GM18909 (cell line): ENCODE measurements at regions not wholly inside any gene's neighbourhood (a gene's known extent, or its start where the extent isn't known, plus 50 kb on each side); places are given as distances from the start of the nearest gene placed in this dataset.

Experiments used
- ATAC-seq: cut with Tn5 transposase; IDR thresholded peaks from one replicate; pipeline ENCODE4 v1.9.1; 2021; ENCODE audit warnings: mild to moderate bottlenecking; ENCODE audit not compliant: unreplicated experiment, poor library complexity

DNA sequence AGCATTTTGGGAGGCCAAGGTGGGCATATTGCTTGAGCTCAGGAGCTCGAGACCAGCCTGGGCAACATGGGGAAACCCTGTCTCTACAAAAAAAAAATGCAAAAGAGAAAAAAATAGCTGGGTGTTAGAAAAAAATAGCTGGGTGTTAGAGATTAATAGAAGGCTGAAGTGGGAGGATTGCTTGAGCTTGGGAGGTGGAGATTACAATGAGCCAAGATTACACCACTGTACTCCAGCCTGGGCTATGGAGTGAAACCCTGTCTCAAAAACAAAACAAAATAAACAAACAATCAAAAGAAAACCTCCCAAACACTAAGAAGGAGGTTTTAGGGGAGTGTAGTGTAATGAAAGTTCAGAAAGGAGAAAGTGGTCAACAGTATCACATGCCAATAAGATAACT lies 202.1 kb downstream of the FLRT2 start:
- ATAC-seq, result no peak

- ATAC-seq, result no peak
Observed at GRCh38 chr14:85731186-85731585, 201.2 kb downstream of the FLRT2 start.

GRCh38 chr14:85728476-85729065 lies 198.6 kb downstream of the FLRT2 start:
- ATAC-seq, result no peak

GRCh38 chr14:85714069-85714468 lies 184.1 kb downstream of the FLRT2 start:
- no peak for ATAC-seq

DNA sequence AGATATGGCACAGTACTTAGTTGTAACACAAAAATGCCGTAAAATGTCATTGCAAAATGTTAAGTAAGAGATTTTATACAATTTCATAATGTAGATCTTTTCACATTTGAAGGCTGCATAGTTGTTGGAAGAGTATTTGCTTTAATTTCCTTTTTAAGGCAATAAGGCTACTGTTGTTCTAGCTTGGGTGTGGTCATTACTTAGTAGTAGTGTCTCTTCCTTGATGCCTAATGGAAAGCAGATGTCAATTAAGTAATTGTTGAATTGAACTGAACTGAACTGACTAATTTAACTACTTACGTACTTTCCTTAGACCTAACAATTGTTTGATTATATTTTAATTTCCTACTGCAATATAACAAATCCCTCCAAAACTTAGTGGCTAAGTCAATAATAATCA lies 181.7 kb downstream of the FLRT2 start:
- no peak for ATAC-seq
